ENCODE measurements at regions not wholly inside any gene's neighbourhood (a gene's known extent, or its start where the extent isn't known, plus 50 kb on each side); places are given as distances from the start of the nearest gene placed in this dataset.
"Not testable (repeated sequence)": the region's sequence is repeated elsewhere in the genome, so short reads cannot be mapped to it uniquely, and the experiment has no call there.

GRCh38 chr4:187478292-187479140, 517.1 kb upstream of the ZFP42 start:
- DNase-seq (ENCODE audit: low read depth) = peak; percentile 88

DNA sequence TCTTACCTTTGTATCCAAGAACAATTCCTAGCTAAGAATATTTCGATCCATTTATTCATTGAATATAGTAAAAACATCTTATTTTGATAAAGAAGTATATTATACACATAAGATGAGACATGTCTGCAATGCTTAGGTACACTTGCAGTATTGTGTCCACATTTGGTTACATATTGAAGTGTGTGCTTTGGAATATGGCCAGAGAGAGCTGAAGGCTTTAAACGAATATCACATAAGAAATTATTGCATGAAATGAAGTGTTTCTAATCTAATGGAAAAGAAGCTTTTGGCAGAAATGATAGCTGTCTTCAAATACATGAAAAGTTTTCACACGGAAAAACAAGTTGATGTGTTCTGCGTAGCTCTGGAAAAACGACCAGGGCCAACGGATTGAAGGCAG, 516.1 kb upstream of the ZFP42 start:
- DNase-seq (ENCODE audit: low read depth) = no peak

GRCh38 chr4:187480146-187481145, 515.1 kb upstream of the ZFP42 start:
- DNase-seq (ENCODE audit: low read depth) = peak; percentile 65

GRCh38 chr4:187484186-187484585, 511.4 kb upstream of the ZFP42 start:
- no peak for DNase-seq (ENCODE audit: low read depth)

- DNase-seq (ENCODE audit: low read depth) = no peak
Observed at GRCh38 chr4:187485676-187486075, 509.9 kb upstream of the ZFP42 start.

DNA sequence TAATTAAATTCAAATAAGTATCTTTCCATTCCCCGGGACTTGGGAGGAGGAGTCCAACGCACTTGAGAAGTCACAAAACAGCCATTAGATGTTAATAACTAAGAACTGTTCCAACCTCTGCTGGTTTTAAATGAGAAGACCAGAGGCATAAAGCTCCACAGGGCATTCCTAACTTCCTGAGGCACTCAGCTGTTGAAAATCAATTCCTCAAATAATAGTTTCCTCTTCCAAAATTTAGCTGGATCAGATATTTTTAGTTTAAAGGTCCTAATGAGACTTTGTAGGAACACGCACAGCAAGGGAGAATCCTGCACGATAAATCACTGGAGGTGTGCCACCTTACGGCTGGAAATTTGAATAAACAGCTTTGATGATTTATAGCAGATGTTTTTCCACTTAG, 504.3 kb upstream of the ZFP42 start:
- no peak for DNase-seq (ENCODE audit: low read depth)

GRCh38 chr4:187491959-187492358, 503.6 kb upstream of the ZFP42 start:
- no peak for DNase-seq (ENCODE audit: low read depth)

GRCh38 chr4:187493661-187494060, 501.9 kb upstream of the ZFP42 start:
- no peak for DNase-seq (ENCODE audit: low read depth)

DNA sequence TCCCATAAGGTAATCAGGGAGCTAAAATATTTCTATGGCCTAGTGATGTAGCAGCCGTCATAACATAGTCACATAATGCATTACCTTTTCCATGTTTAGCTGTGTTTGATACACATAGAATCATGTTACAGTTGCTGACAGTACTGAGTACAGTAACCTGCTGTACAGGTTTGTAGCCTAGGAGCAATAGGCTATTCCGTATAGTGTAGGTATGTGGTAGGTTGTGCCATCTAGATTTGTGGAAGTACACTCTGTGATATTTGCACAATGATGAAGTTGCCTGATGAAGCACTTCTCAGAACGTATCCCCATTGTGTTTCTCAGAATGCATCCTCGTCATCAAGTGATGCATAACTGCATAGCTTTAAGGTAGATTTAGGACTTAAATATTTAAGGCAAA, 495.6 kb upstream of the ZFP42 start:
- DNase-seq (ENCODE audit: low read depth) = no peak

DNA sequence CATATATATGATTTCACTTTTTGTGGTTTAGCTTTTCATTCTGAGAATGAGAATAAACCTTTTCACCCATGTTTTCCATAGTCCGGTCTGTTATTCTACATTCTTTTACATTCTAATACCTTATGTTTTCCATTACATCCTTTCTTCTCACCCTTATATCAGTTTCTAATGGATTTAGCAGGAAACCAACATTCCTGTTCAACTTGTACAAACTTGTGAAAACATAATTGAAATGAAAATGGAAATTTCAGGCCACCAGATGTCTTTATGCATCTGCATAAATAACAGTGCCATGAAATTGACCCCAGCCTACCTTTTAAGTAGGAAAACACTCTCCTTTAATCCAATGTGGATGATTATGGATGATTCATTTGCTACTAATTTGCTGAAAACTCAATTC, 494.8 kb upstream of the ZFP42 start:
- no peak for DNase-seq (ENCODE audit: low read depth)

GRCh38 chr4:187501731-187502130, 493.8 kb upstream of the ZFP42 start:
- DNase-seq (ENCODE audit: low read depth) = no peak

DNA sequence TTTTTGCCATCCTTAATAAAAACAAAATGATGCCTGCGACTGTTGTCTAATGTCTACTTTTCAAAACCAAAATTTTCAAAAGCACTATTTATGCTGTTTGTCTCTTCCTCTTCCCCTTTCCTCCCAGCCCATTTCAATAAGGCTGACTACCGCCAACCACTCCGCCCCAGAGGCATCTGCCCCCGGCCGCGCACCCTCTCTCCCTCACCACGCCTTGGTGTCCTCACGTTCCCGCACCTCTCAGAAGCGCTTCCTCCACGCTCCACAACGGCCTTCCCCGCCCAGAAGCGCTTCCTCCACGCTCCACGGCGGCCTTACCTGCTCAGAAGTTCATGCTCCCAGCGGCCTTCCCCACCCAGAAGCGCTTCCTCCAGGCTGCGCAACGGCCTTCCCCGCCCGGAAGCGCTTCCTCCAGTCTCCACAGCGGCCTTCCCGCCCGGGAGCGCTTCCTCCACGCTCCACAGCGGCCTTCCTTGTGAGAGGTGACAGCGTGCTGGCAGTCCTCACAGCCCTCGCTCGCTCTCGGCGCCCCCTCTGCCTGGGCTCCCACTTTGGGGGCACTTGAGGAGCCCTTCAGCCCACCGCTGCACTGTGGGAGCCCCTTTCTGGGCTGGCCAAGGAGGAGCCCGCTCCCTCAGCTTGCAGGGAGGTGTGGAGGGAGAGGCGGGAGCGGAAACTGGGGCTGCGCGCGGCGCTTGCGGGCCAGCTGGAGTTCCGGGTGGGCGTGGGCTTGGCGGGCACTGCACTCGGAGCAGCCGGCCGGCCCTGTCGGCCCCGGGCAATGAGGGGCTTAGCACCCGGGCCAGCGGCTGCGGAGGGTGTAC, 490.4 kb upstream of the ZFP42 start:
- DNase-seq (ENCODE audit: low read depth) = peak; percentile 52

GRCh38 chr4:187505798-187506141, 489.8 kb upstream of the ZFP42 start:
- DNase-seq (ENCODE audit: low read depth) = not testable (repeated sequence)

- DNase-seq (ENCODE audit: low read depth) = no peak
Observed at GRCh38 chr4:187516224-187516623, 479.3 kb upstream of the ZFP42 start.

DNA sequence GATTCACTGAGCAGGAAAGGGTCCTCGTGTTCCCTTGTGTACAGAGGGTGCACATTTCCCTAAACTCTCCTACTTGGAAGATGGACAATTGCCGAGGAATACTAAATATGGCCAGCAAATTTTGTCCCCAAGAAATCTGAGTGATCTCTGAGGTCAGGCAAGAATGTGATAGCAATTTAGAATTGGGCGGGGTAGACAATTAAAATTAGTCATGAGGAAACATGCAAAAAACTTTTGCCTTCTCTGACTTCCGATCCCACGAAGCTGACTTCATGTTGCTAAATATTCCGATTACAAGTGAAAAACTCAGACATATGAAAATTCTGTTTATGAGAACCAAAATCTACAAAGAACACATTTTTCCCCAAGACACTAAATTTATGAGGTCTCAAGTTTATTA, 453.9 kb upstream of the ZFP42 start:
- DNase-seq (ENCODE audit: low read depth) = no peak

GRCh38 chr4:187544461-187545053, 451.0 kb upstream of the ZFP42 start:
- no peak for DNase-seq (ENCODE audit: low read depth)

GRCh38 chr4:187547316-187547715, 448.3 kb upstream of the ZFP42 start:
- no peak for DNase-seq (ENCODE audit: low read depth)

- DNase-seq (ENCODE audit: low read depth) = peak; percentile 73
Observed at GRCh38 chr4:187550256-187550950, 445.2 kb upstream of the ZFP42 start.

GRCh38 chr4:187552781-187553180, 442.8 kb upstream of the ZFP42 start:
- no peak for DNase-seq (ENCODE audit: low read depth)

GRCh38 chr4:187555174-187555573, 440.4 kb upstream of the ZFP42 start:
- no peak for DNase-seq (ENCODE audit: low read depth)

Data from HT1080 (cell line).